ENCODE measurements at regions not wholly inside any gene's neighbourhood (a gene's known extent, or its start where the extent isn't known, plus 50 kb on each side); places are given as distances from the start of the nearest gene placed in this dataset.

- no peak for DNase-seq (ENCODE audit: low read depth in 2 of 2)
- Histone ChIP-seq H3K4me3 (replicated peaks in 1 of 4; ENCODE audit: control extremely low read depth in 1 of 4, insufficient read depth in 1 of 4, low read depth in 3 of 4, low read length in 4 of 4) (no peak overlapping the region), H3K4me2 (ENCODE audit: extremely low read depth, insufficient read depth, low read length) (no peak overlapping the region), H3K79me2 (ENCODE audit: control insufficient read depth, insufficient read depth, low read length) (no peaks in the 10 kb centered on the region), H3K9ac (ENCODE audit: insufficient read depth, low read length) (no peak overlapping the region), H2AFZ (ENCODE audit: low read length) (no peak overlapping the region), H3K27me3 (ENCODE audit: control insufficient read depth, insufficient read depth, low read length) (no peaks in the 10 kb centered on the region), H3K27ac (ENCODE audit: insufficient read depth, low read length) (no peak overlapping the region), H3K4me1 (ENCODE audit: control insufficient read depth, extremely low read depth, insufficient read depth, low read length) (no peaks in the 10 kb centered on the region), H3K36me3 (ENCODE audit: control insufficient read depth, insufficient read depth, low read length) (no peaks in the 10 kb centered on the region), H4K20me1 (ENCODE audit: control insufficient read depth, extremely low read depth, insufficient read depth, low read length) (no peaks in the 10 kb centered on the region), H3K9me3 (ENCODE audit: control insufficient read depth, insufficient read depth, low read depth, low read length) (no peaks in the 10 kb centered on the region)
- TF ChIP-seq CTCF (conservative IDR thresholded peaks at IDR 0.05 in 1 of 2, IDR thresholded peaks at IDR 0.05 in 1 of 2; ENCODE audit: low read depth in 1 of 2, low read length in 2 of 2) (no peak), EZH2 (IDR thresholded peaks at IDR 0.05; ENCODE audit: low read length, missing control alignments) (no peak)
Measured at GRCh38 chr2:15772086-15772595, 168.2 kb upstream of the MYCN start.

GRCh38 chr2:15772681-15773080 is 167.7 kb upstream of the MYCN start:
- Histone ChIP-seq H3K79me2 (ENCODE audit: control insufficient read depth, insufficient read depth, low read length) (no peaks in the 10 kb centered on the region), H3K27me3 (ENCODE audit: control insufficient read depth, insufficient read depth, low read length) (no peaks in the 10 kb centered on the region), H3K9ac (ENCODE audit: insufficient read depth, low read length) (no peak overlapping the region), H3K27ac (ENCODE audit: insufficient read depth, low read length) (no peak overlapping the region), H3K4me2 (ENCODE audit: extremely low read depth, insufficient read depth, low read length) (no peak overlapping the region), H3K4me3 (replicated peaks in 1 of 4; ENCODE audit: control extremely low read depth in 1 of 4, insufficient read depth in 1 of 4, low read depth in 3 of 4, low read length in 4 of 4) (no peak overlapping the region), H2AFZ (ENCODE audit: low read length) (no peak overlapping the region), H3K36me3 (ENCODE audit: control insufficient read depth, insufficient read depth, low read length) (no peaks in the 10 kb centered on the region), H3K4me1 (ENCODE audit: control insufficient read depth, extremely low read depth, insufficient read depth, low read length) (no peaks in the 10 kb centered on the region), H4K20me1 (ENCODE audit: control insufficient read depth, extremely low read depth, insufficient read depth, low read length) (no peaks in the 10 kb centered on the region), H3K9me3 (ENCODE audit: control insufficient read depth, insufficient read depth, low read depth, low read length) (no peaks in the 10 kb centered on the region)
- DNase-seq (ENCODE audit: low read depth in 2 of 2) = no peak
- TF ChIP-seq CTCF (conservative IDR thresholded peaks at IDR 0.05 in 1 of 2, IDR thresholded peaks at IDR 0.05 in 1 of 2; ENCODE audit: low read depth in 1 of 2, low read length in 2 of 2) (no peak), EZH2 (IDR thresholded peaks at IDR 0.05; ENCODE audit: low read length, missing control alignments) (no peak)

DNA sequence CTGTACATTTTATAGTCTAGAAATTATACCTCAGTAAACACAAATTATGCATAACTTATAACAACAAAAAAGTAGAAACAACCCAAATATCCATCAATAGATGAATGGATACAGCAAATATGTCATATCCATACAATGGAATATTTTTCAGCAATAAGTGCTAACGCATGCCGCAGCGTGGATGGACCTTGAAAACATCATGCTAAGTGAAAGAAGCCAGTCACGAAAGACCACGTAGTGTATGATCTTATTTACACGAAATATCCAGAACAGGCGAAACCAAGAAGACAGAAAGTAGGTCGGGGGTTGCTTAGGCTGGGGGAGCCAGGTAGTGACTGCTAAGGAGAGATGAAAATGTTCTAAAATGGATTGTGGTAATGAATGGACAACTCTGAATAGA is 167.1 kb upstream of the MYCN start:
- no peak for DNase-seq (ENCODE audit: low read depth in 2 of 2)
- Histone ChIP-seq H2AFZ (ENCODE audit: low read length) (no peak overlapping the region), H3K9me3 (ENCODE audit: control insufficient read depth, insufficient read depth, low read depth, low read length) (no peaks in the 10 kb centered on the region), H3K27ac (ENCODE audit: insufficient read depth, low read length) (no peak overlapping the region), H3K27me3 (ENCODE audit: control insufficient read depth, insufficient read depth, low read length) (no peaks in the 10 kb centered on the region), H3K4me3 (replicated peaks in 1 of 4; ENCODE audit: control extremely low read depth in 1 of 4, insufficient read depth in 1 of 4, low read depth in 3 of 4, low read length in 4 of 4) (no peak overlapping the region), H3K9ac (ENCODE audit: insufficient read depth, low read length) (no peak overlapping the region), H3K4me1 (ENCODE audit: control insufficient read depth, extremely low read depth, insufficient read depth, low read length) (no peaks in the 10 kb centered on the region), H3K36me3 (ENCODE audit: control insufficient read depth, insufficient read depth, low read length) (no peaks in the 10 kb centered on the region), H3K4me2 (ENCODE audit: extremely low read depth, insufficient read depth, low read length) (no peak overlapping the region), H3K79me2 (ENCODE audit: control insufficient read depth, insufficient read depth, low read length) (no peaks in the 10 kb centered on the region), H4K20me1 (ENCODE audit: control insufficient read depth, extremely low read depth, insufficient read depth, low read length) (no peaks in the 10 kb centered on the region)
- no peak for TF ChIP-seq EZH2 (IDR thresholded peaks at IDR 0.05; ENCODE audit: low read length, missing control alignments)
- no peak for TF ChIP-seq CTCF (conservative IDR thresholded peaks at IDR 0.05 in 1 of 2, IDR thresholded peaks at IDR 0.05 in 1 of 2; ENCODE audit: low read depth in 1 of 2, low read length in 2 of 2)
